ENCODE measurements at regions not wholly inside any gene's neighbourhood (a gene's known extent, or its start where the extent isn't known, plus 50 kb on each side); places are given as distances from the start of the nearest gene placed in this dataset.
A peak's percentile ranks its signal among the peaks of the same experiment; 100 is the strongest.

GRCh38 chr1:219312967-219313366, 139.3 kb downstream of the LYPLAL1 start:
- H3K27ac ChIP-seq, result no peak overlapping the region
- no peaks in the 10 kb centered on the region for H3K36me3 ChIP-seq
- no peaks in the 10 kb centered on the region for H3K9me3 ChIP-seq
- DNase-seq, result no peak
- H3K27me3 ChIP-seq, result no peaks in the 10 kb centered on the region
- H3K4me3 ChIP-seq, result no peak overlapping the region
- no peaks in the 10 kb centered on the region for H3K4me1 ChIP-seq (ENCODE audit: insufficient read depth)
- TF ChIP-seq POLR2A (IDR thresholded peaks at IDR 0.05) (no peak), EP300 (IDR thresholded peaks at IDR 0.05) (no peak), CTCF (IDR thresholded peaks at IDR 0.05) (no peak)
- intact Hi-C loops (cut with DNase I), result no loop called here
- WGBS, 3 donors, result 68 to 81% (median 73%) methylated on average over 3 of the region's 3 CpGs

- WGBS, 3 donors, result 0 to 5% (median 1%) methylated on average over 1 of the region's 1 CpG
Measured at GRCh38 chr1:219310181-219310728, 136.6 kb downstream of the LYPLAL1 start.

GRCh38 chr1:219308367-219308766, 134.7 kb downstream of the LYPLAL1 start:
- Histone ChIP-seq H3K4me3 (no peak overlapping the region), H3K36me3 (no peaks in the 10 kb centered on the region), H3K27me3 (no peaks in the 10 kb centered on the region), H3K9me3 (no peaks in the 10 kb centered on the region), H3K27ac (no peak overlapping the region), H3K4me1 (ENCODE audit: insufficient read depth) (no peaks in the 10 kb centered on the region)
- TF ChIP-seq CTCF (IDR thresholded peaks at IDR 0.05) (no peak), POLR2A (IDR thresholded peaks at IDR 0.05) (no peak), EP300 (IDR thresholded peaks at IDR 0.05) (no peak)
- 91 to 99% (median 97%) methylated on average over 4 of the region's 4 CpGs for WGBS, 3 donors
- no peak for DNase-seq
- intact Hi-C loops (cut with DNase I), result loop anchor here in 1 of 4 donors (5.0 kb wide), 1 partner anchor 509 kb away; no protein-coding TSS in a partner anchor

More at GRCh38 chr1:219310181-219310728, 136.6 kb downstream of the LYPLAL1 start:
- H3K36me3 ChIP-seq, result no peaks in the 10 kb centered on the region
- intact Hi-C loops (cut with DNase I), result no loop called here
- peak in 1 of 5 donors; percentile 24 for DNase-seq
- H3K4me1 ChIP-seq (ENCODE audit: insufficient read depth), result no peaks in the 10 kb centered on the region
- TF ChIP-seq POLR2A (IDR thresholded peaks at IDR 0.05) (no peak), EP300 (IDR thresholded peaks at IDR 0.05) (no peak), CTCF (IDR thresholded peaks at IDR 0.05) (no peak)
- no peak overlapping the region for H3K4me3 ChIP-seq
- no peaks in the 10 kb centered on the region for H3K9me3 ChIP-seq
- H3K27ac ChIP-seq, result no peak overlapping the region
- no peaks in the 10 kb centered on the region for H3K27me3 ChIP-seq

GRCh38 chr1:219304227-219305226, 130.8 kb downstream of the LYPLAL1 start:
- TF ChIP-seq POLR2A (IDR thresholded peaks at IDR 0.05) (no peak), EP300 (IDR thresholded peaks at IDR 0.05) (no peak), CTCF (IDR thresholded peaks at IDR 0.05) (no peak)
- Histone ChIP-seq H3K36me3 (no peaks in the 10 kb centered on the region), H3K9me3 (no peaks in the 10 kb centered on the region), H3K27me3 (no peaks in the 10 kb centered on the region), H3K4me3 (no peak overlapping the region), H3K4me1 (ENCODE audit: insufficient read depth) (no peaks in the 10 kb centered on the region), H3K27ac (no peak overlapping the region)
- intact Hi-C loops (cut with DNase I), result loop anchor here in 1 of 4 donors (5.0 kb wide), 1 partner anchor 513 kb away; no protein-coding TSS in a partner anchor
- WGBS, 3 donors, result 63 to 69% (median 64%) methylated on average over 9 of the region's 9 CpGs
- no peak for DNase-seq
